SKM-1 (cell line): ENCODE measurements at regions not wholly inside any gene's neighbourhood (a gene's known extent, or its start where the extent isn't known, plus 50 kb on each side); places are given as distances from the start of the nearest gene placed in this dataset.
"Not testable (repeated sequence)": the region's sequence is repeated elsewhere in the genome, so short reads cannot be mapped to it uniquely, and the experiment has no call there.

Source experiments
- DNase-seq: peaks from one replicate; lab custom pipeline; 2025; ENCODE audit not compliant: unreplicated experiment; lab: John Stamatoyannopoulos, UW

GRCh38 chr6:131490441-131490840 is 82.6 kb upstream of the ARG1 start:
- no peak for DNase-seq

GRCh38 chr6:131492932-131493573 is 80.0 kb upstream of the ARG1 start:
- no peak for DNase-seq

GRCh38 chr6:131504387-131504786 is 68.6 kb upstream of the ARG1 start:
- DNase-seq, result not testable (repeated sequence)

GRCh38 chr6:131510094-131510493 is 62.9 kb upstream of the ARG1 start:
- no peak for DNase-seq

- DNase-seq, result no peak
These were observed 62.4 kb upstream of the ARG1 start for GRCh38 chr6:131510591-131510990.

GRCh38 chr6:131519670-131520436 is 53.2 kb upstream of the ARG1 start:
- DNase-seq, result peak; percentile 8
